ENCODE measurements at regions not wholly inside any gene's neighbourhood (a gene's known extent, or its start where the extent isn't known, plus 50 kb on each side); places are given as distances from the start of the nearest gene placed in this dataset.

GRCh38 chr11:30155428-30155827 is 75.4 kb upstream of the FSHB start:
- H4K20me1 ChIP-seq (ENCODE audit: insufficient read depth) = no peaks in the 10 kb centered on the region
- no peaks in the 10 kb centered on the region for H3K9me2 ChIP-seq (ENCODE audit: insufficient read depth)
- no peak overlapping the region for H3K4me3 ChIP-seq (replicated peaks in 1 of 2; ENCODE audit: low read depth in 1 of 2, low read length in 2 of 2)
- TF ChIP-seq ATF3 (IDR thresholded peaks at IDR 0.05) (no peak), ZNF274 (IDR thresholded peaks at IDR 0.05; ENCODE audit: low read depth, low read length) (no peak), EZH2 (IDR thresholded peaks at IDR 0.05) (no peak), CTCF (IDR thresholded peaks at IDR 0.05 in 2 of 3, conservative IDR thresholded peaks at IDR 0.05 in 1 of 3; ENCODE audit: borderline replicate concordance in 1 of 3, insufficient read depth in 1 of 3, low read depth in 2 of 3, low read length in 2 of 3) (no peak), SRF (IDR thresholded peaks at IDR 0.05; ENCODE audit: low read depth) (no peak), POLR2AphosphoS5 (IDR thresholded peaks at IDR 0.05; ENCODE audit: low read depth, low read length) (no peak), EZH2phosphoT487 (IDR thresholded peaks at IDR 0.05; ENCODE audit: borderline replicate concordance) (no peak), JUND (IDR thresholded peaks at IDR 0.05) (no peak), FOSL1 (IDR thresholded peaks at IDR 0.05; ENCODE audit: low read depth) (no peak), EGR1 (IDR thresholded peaks at IDR 0.05; ENCODE audit: low read depth) (no peak), CEBPB (IDR thresholded peaks at IDR 0.05; ENCODE audit: low read depth) (no peak), ZBTB33 (IDR thresholded peaks at IDR 0.05; ENCODE audit: extremely low read depth, insufficient replicate concordance, low read length) (no peak), CBX3 (IDR thresholded peaks at IDR 0.05; ENCODE audit: low read depth) (no peak), POLR2A (IDR thresholded peaks at IDR 0.05; ENCODE audit: borderline replicate concordance, extremely low read depth, insufficient read depth, insufficient read length) (no peak)
- POLR2A ChIA-PET = no interaction called here
- H3K4me2 ChIP-seq (ENCODE audit: low read length) = no peak overlapping the region
- H2AFZ ChIP-seq (ENCODE audit: low read depth, low read length, poor library complexity, severe bottlenecking) = no peak overlapping the region
- no peak for ATAC-seq
- H3K4me1 ChIP-seq (ENCODE audit: control insufficient read depth in 1 of 2, insufficient read depth in 2 of 2, low read length in 2 of 2) = no peaks in the 10 kb centered on the region
- H3K27ac ChIP-seq (ENCODE audit: low read depth, low read length) = no peak overlapping the region
- no peak for DNase-seq (ENCODE audit: low read depth, low spot score)
- no peak overlapping the region for H3K9ac ChIP-seq (ENCODE audit: low read length)
- RAD21 ChIA-PET (ENCODE audit: low non-redundant PET in 1 of 2, low total read pairs in 2 of 2, uncharacterized antibody in 2 of 2, unreplicated experiment in 2 of 2) = no interaction called here
- intact Hi-C loops (cut with micrococcal nuclease) = no loop called here
- H3K36me3 ChIP-seq (ENCODE audit: control insufficient read depth in 1 of 2, insufficient read depth in 2 of 2, low read length in 2 of 2) = no peaks in the 10 kb centered on the region
- no peaks in the 10 kb centered on the region for H3K9me3 ChIP-seq (ENCODE audit: control insufficient read depth in 1 of 2, insufficient read depth in 1 of 2, low read depth in 1 of 2, low read length in 2 of 2)
- BruUV-seq (replicated peaks) = no TSS peak
- H3K79me2 ChIP-seq (ENCODE audit: insufficient read depth, low read length) = no peaks in the 10 kb centered on the region
- no peaks in the 10 kb centered on the region for H3K27me3 ChIP-seq (ENCODE audit: insufficient read depth, low read length)
- CTCF ChIA-PET = no interaction called here

All from HCT116 (cell line).